ENCODE measurements at regions not wholly inside any gene's neighbourhood (a gene's known extent, or its start where the extent isn't known, plus 50 kb on each side); places are given as distances from the start of the nearest gene placed in this dataset.
A peak's percentile ranks its signal among the peaks of the same experiment; 100 is the strongest.

GRCh38 chr1:192067360-192067759 lies 90.9 kb upstream of the RGS18 start:
- TF ChIP-seq TEAD1 (CRISPR knock-in tag; IDR thresholded peaks at IDR 0.05) (no peak), ZNF423 (CRISPR knock-in tag; IDR thresholded peaks at IDR 0.05) (peak; percentile 39; the same call in 1 of the 2 replicates)
- POLR2A ChIA-PET = no interaction called here
- H3K27me3 Mint-ChIP-seq (ENCODE audit: low read depth) = no peaks in the 10 kb centered on the region
- no peaks in the 10 kb centered on the region for H3K36me3 Mint-ChIP-seq
- no peaks in the 10 kb centered on the region for H3K9me3 Mint-ChIP-seq
- ATAC-seq (peak; percentile 84), DNase-seq (ENCODE audit: low spot score) (no peak)
- H3K4me1 Mint-ChIP-seq = peaks cover 11% of the 10 kb centered on the region
- CTCF ChIA-PET = no interaction called here
- no peak overlapping the region for H3K27ac Mint-ChIP-seq
- no peak overlapping the region for H3K4me3 Mint-ChIP-seq

- TF ChIP-seq JUN (CRISPR knock-in tag; IDR thresholded peaks at IDR 0.05) (no peak), RELA (CRISPR knock-in tag; IDR thresholded peaks at IDR 0.05; ENCODE audit: borderline replicate concordance) (no peak), E2F1 (CRISPR knock-in tag; IDR thresholded peaks at IDR 0.05) (no peak), CREM (CRISPR knock-in tag; IDR thresholded peaks at IDR 0.05) (no peak), NFYB (CRISPR knock-in tag; conservative IDR thresholded peaks at IDR 0.05; ENCODE audit: low read depth) (no peak), ZBTB43 (CRISPR knock-in tag; IDR thresholded peaks at IDR 0.05) (no peak), ZNF232 (CRISPR knock-in tag; IDR thresholded peaks at IDR 0.05) (no peak), GTF2I (CRISPR knock-in tag; conservative IDR thresholded peaks at IDR 0.05) (no peak), STAT6 (CRISPR knock-in tag; conservative IDR thresholded peaks at IDR 0.05; ENCODE audit: low read depth) (no peak), KAT7 (CRISPR knock-in tag; IDR thresholded peaks at IDR 0.05; ENCODE audit: borderline replicate concordance) (no peak), ZNF423 (CRISPR knock-in tag; IDR thresholded peaks at IDR 0.05) (no peak), ZNF263 (CRISPR knock-in tag; IDR thresholded peaks at IDR 0.05; ENCODE audit: low read depth) (no peak), ZNF532 (CRISPR knock-in tag; IDR thresholded peaks at IDR 0.05; ENCODE audit: borderline replicate concordance) (no peak), ATF6 (CRISPR knock-in tag; IDR thresholded peaks at IDR 0.05) (no peak), ZNF281 (CRISPR knock-in tag; IDR thresholded peaks at IDR 0.05) (no peak), E2F5 (CRISPR knock-in tag; IDR thresholded peaks at IDR 0.05) (no peak), FOXP4 (CRISPR knock-in tag; IDR thresholded peaks at IDR 0.05) (no peak)
- H3K4me3 Mint-ChIP-seq = no peak overlapping the region
- CTCF ChIA-PET = no interaction called here
Measured at GRCh38 chr1:192070213-192070612, 88.0 kb upstream of the RGS18 start.

More at GRCh38 chr1:192070213-192070612, 88.0 kb upstream of the RGS18 start:
- H3K36me3 Mint-ChIP-seq = no peaks in the 10 kb centered on the region
- H3K9me3 Mint-ChIP-seq = no peaks in the 10 kb centered on the region
- H3K4me1 Mint-ChIP-seq = peaks cover 11% of the 10 kb centered on the region
- DNase-seq (ENCODE audit: low spot score) (no peak), ATAC-seq (no peak)
- H3K27ac Mint-ChIP-seq = no peak overlapping the region
- POLR2A ChIA-PET = no interaction called here
- H3K27me3 Mint-ChIP-seq (ENCODE audit: low read depth) = no peaks in the 10 kb centered on the region
